CD4-positive, alpha-beta T cell treated with Interleukin-15 for 1 hour (primary cell): ENCODE measurements at regions not wholly inside any gene's neighbourhood (a gene's known extent, or its start where the extent isn't known, plus 50 kb on each side); places are given as distances from the start of the nearest gene placed in this dataset.

Experiments
- DNase-seq: peaks from one replicate; pipeline ENCODE4 v3.0.0-alpha.2; 2020

- DNase-seq: no peak
Measured at GRCh38 chr10:44828508-44829142, 82.5 kb upstream of the TMEM72 start.

GRCh38 chr10:44829426-44829825, 81.7 kb upstream of the TMEM72 start:
- no peak for DNase-seq

- DNase-seq: no peak
Measured at GRCh38 chr10:44830022-44830421, 81.1 kb upstream of the TMEM72 start.

- no peak for DNase-seq
Measured at GRCh38 chr10:44831581-44831980, 79.6 kb upstream of the TMEM72 start.

- no peak for DNase-seq
Measured at GRCh38 chr10:44832595-44833390, 78.3 kb upstream of the TMEM72 start.

- DNase-seq: no peak
Measured at GRCh38 chr10:44834131-44834530, 77.0 kb upstream of the TMEM72 start.

GRCh38 chr10:44835300-44835699, 75.8 kb upstream of the TMEM72 start:
- no peak for DNase-seq

- no peak for DNase-seq
Measured at GRCh38 chr10:44843484-44843883, 67.7 kb upstream of the TMEM72 start.

GRCh38 chr10:44845361-44846175, 65.6 kb upstream of the TMEM72 start:
- DNase-seq: no peak

GRCh38 chr10:44847110-44847509, 64.0 kb upstream of the TMEM72 start:
- DNase-seq: no peak

- no peak for DNase-seq
Measured at GRCh38 chr10:44848211-44848610, 62.9 kb upstream of the TMEM72 start.

GRCh38 chr10:44849936-44850335, 61.2 kb upstream of the TMEM72 start:
- DNase-seq: no peak

- no peak for DNase-seq
Measured at GRCh38 chr10:44850356-44850934, 60.7 kb upstream of the TMEM72 start.

- DNase-seq: no peak
Measured at GRCh38 chr10:44851413-44851812, 59.7 kb upstream of the TMEM72 start.

- DNase-seq: no peak
Measured at GRCh38 chr10:44851881-44852280, 59.3 kb upstream of the TMEM72 start.

- DNase-seq: no peak
Measured at GRCh38 chr10:44853148-44853734, 57.9 kb upstream of the TMEM72 start.

GRCh38 chr10:44853796-44854195, 57.3 kb upstream of the TMEM72 start:
- DNase-seq: no peak

- DNase-seq: no peak
Measured at GRCh38 chr10:44854693-44855350, 56.3 kb upstream of the TMEM72 start.

GRCh38 chr10:44856696-44857095, 54.4 kb upstream of the TMEM72 start:
- no peak for DNase-seq

GRCh38 chr10:44857363-44858016, 53.6 kb upstream of the TMEM72 start:
- DNase-seq: peak; percentile 35

- DNase-seq: no peak
Measured at GRCh38 chr10:44858017-44858371, 53.1 kb upstream of the TMEM72 start.

- no peak for DNase-seq
Measured at GRCh38 chr10:44858988-44859387, 52.1 kb upstream of the TMEM72 start.
